ENCODE measurements at regions not wholly inside any gene's neighbourhood (a gene's known extent, or its start where the extent isn't known, plus 50 kb on each side); places are given as distances from the start of the nearest gene placed in this dataset.
"Not testable (repeated sequence)": the region's sequence is repeated elsewhere in the genome, so short reads cannot be mapped to it uniquely, and the experiment has no call there.

DNA sequence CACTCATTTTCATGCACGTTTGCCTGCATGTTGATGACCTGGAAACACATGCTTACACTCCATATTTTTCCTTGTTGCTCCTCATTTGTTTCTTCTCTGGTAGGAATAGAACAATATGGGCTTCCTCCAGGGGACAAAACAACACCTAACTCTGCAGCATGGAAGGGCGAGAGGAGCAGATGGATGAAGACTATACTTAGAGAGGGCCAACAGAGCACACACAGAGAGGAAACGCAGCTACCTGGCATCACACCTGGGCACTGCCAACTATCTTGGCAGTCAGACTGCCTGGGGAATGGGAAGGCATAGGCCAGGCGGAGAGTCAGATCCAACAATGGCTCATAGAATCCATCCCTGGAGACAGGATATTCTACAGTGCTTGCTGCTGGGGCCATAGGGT lies 290.9 kb downstream of the CD83 start:
- TF ChIP-seq, protein P1, sequence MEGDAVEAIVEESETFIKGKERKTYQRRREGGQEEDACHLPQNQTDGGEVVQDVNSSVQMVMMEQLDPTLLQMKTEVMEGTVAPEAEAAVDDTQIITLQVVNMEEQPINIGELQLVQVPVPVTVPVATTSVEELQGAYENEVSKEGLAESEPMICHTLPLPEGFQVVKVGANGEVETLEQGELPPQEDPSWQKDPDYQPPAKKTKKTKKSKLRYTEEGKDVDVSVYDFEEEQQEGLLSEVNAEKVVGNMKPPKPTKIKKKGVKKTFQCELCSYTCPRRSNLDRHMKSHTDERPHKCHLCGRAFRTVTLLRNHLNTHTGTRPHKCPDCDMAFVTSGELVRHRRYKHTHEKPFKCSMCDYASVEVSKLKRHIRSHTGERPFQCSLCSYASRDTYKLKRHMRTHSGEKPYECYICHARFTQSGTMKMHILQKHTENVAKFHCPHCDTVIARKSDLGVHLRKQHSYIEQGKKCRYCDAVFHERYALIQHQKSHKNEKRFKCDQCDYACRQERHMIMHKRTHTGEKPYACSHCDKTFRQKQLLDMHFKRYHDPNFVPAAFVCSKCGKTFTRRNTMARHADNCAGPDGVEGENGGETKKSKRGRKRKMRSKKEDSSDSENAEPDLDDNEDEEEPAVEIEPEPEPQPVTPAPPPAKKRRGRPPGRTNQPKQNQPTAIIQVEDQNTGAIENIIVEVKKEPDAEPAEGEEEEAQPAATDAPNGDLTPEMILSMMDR (IDR thresholded peaks at IDR 0.05; ENCODE audit: control insufficient read depth, insufficient read depth, low read depth, low read length, missing control alignments): no peak
- no peak overlapping the region for H3K4me3 ChIP-seq (ENCODE audit: control insufficient read depth, low read depth, low read length)
- no peak for DNase-seq (ENCODE audit: low read depth)

DNA sequence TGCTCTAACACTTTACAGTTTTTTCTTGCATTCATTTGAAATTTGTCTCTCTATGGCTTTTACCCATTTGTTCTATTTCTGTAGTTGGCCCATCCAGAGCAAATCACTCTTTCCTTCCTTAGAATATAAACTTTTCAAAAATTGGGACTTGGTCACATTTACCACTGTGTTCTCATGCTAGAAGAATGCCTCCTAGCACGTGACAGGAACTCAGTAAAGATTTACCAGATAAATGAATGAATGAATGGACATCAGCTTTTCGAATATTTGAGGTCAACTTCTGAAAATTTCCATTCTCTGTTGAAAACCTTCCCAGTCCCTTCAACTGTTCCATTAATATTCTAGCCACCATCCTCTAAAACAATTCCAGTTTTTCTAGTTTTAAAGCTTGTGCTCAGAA lies 294.5 kb downstream of the CD83 start:
- DNase-seq (ENCODE audit: low read depth): no peak
- TF ChIP-seq, protein P1 (IDR thresholded peaks at IDR 0.05; ENCODE audit: control insufficient read depth, insufficient read depth, low read depth, low read length, missing control alignments): no peak
- H3K4me3 ChIP-seq (ENCODE audit: control insufficient read depth, low read depth, low read length): no peak overlapping the region

DNA sequence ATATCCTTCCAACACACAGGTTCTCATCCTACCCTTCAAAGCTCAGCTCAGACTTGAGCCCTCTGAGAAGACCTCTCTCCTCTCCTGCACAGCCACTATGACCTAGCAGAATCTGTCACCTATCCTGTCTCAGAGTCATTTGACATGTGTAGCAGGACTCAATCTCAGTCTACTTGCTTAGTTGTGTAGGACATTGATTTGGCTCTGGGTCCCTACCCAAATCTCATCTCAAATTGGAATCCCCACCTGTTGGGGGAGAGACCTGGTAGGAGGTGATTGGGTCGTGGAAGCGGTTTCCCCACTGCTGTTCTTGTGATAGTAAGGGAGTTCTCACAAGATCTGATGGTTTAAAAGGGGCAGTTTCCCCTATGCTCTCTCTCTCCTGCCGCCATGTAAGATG lies 297.9 kb downstream of the CD83 start:
- no peak for DNase-seq (ENCODE audit: low read depth)
- TF ChIP-seq, protein P1 (IDR thresholded peaks at IDR 0.05; ENCODE audit: control insufficient read depth, insufficient read depth, low read depth, low read length, missing control alignments): no peak
- H3K4me3 ChIP-seq (ENCODE audit: control insufficient read depth, low read depth, low read length): no peak overlapping the region

DNA sequence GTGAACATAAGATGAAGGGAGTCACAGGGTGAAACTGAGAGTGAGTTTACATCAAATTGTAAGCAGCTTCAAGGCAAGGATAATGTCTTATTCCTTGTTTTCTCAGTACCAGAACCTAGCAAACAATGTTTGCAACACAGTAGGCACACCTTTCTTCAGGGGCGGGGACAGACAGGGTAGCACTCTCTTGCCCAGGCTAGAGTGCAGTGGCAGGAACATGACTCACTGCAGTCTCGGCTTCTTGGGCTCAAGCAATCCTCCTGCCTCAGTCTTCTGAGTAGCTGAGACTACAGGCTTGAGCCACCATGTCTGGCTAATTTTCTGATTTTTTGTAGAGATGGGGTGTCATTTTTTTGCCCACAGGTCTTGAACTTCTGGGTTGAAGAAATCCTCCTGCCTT lies 299.8 kb downstream of the CD83 start:
- no peak overlapping the region for H3K4me3 ChIP-seq (ENCODE audit: control insufficient read depth, low read depth, low read length)
- no peak for DNase-seq (ENCODE audit: low read depth)
- TF ChIP-seq, protein P1 (IDR thresholded peaks at IDR 0.05; ENCODE audit: control insufficient read depth, insufficient read depth, low read depth, low read length, missing control alignments): no peak

DNA sequence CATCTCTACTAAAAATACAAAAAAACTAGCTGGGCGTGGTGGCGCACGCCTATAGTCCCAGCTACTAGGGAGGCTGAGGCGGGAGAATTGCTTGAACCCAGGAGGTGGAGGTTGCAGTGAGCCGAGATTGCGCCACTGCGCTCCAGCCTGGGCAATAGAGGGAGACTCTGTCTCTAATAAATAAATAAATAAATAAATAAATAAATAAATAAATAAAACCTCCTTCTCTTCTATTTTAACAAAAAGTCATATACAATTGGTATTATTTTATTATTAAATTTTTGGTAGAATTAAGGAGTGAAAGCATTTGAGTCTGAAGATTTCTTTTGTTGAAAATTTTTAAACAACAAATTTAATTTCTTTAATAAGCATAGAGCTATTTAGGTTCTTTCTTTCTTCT lies 301.7 kb downstream of the CD83 start:
- not testable (repeated sequence) for DNase-seq (ENCODE audit: low read depth); H3K4me3 ChIP-seq (ENCODE audit: control insufficient read depth, low read depth, low read length)

DNA sequence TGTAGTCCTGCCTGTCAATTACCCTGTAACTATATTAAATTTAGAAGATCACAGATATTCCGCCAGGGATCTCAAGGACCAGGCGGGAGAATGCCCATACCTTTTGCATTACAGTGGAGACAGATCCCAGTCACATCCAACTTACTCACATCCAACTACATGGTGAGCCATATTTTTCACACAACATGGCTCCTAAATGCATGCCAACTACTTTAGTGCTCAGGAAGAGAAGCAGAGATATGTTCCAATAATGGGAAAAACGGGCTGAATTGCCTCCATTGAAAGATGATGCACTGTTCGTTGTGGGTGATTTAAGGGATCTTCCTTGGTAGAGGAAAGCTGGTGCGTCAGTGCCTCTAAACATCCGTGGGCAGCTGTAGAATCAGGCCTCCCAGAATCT lies 304.5 kb downstream of the CD83 start:
- no peak for DNase-seq (ENCODE audit: low read depth)
- TF ChIP-seq, protein P1 (IDR thresholded peaks at IDR 0.05; ENCODE audit: control insufficient read depth, insufficient read depth, low read depth, low read length, missing control alignments): no peak
- H3K4me3 ChIP-seq (ENCODE audit: control insufficient read depth, low read depth, low read length): no peak overlapping the region

DNA sequence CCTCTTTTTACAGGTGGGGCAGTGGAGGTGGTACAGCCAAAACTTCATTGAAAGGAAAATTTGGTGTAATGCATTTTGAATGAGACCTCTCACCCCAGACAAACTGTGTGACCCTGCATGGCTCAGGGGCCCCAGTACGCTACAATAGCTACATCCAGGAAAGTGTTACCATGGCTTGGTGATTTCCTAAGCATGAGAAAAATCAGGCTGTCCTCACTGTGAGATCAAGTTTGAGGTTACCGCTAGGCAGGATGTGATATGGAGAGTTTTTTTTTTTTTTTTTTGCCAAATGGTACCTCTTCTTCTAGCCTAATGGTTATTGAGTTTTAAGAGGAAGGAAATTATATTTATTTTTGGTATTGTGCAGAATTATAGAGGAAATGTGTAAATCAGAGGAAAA lies 305.3 kb downstream of the CD83 start:
- no peak for DNase-seq (ENCODE audit: low read depth)
- TF ChIP-seq, protein P1 (IDR thresholded peaks at IDR 0.05; ENCODE audit: control insufficient read depth, insufficient read depth, low read depth, low read length, missing control alignments): no peak
- no peak overlapping the region for H3K4me3 ChIP-seq (ENCODE audit: control insufficient read depth, low read depth, low read length)
